ENCODE measurements at regions not wholly inside any gene's neighbourhood (a gene's known extent, or its start where the extent isn't known, plus 50 kb on each side); places are given as distances from the start of the nearest gene placed in this dataset.
"Not testable (repeated sequence)": the region's sequence is repeated elsewhere in the genome, so short reads cannot be mapped to it uniquely, and the experiment has no call there.

- in situ Hi-C loops (cut with MboI; ENCODE audit: low sequenced_read_pairs in 4 of 4); DNase-seq; intact Hi-C loops (cut with DNase I; ENCODE audit: low total_unique reads); H3K36me3 ChIP-seq; H3K4me1 ChIP-seq; H3K4me3 ChIP-seq; H3K9me3 ChIP-seq; ATAC-seq; H3K27me3 ChIP-seq; H3K27ac ChIP-seq: not testable (repeated sequence)
These were observed 479.7 kb downstream of the RPIA start for GRCh38 chr2:89171174-89171519.

- H3K27me3 ChIP-seq; ATAC-seq; H3K36me3 ChIP-seq; DNase-seq; H3K27ac ChIP-seq; H3K9me3 ChIP-seq; intact Hi-C loops (cut with DNase I; ENCODE audit: low total_unique reads); in situ Hi-C loops (cut with MboI; ENCODE audit: low sequenced_read_pairs in 4 of 4); H3K4me3 ChIP-seq; H3K4me1 ChIP-seq: not testable (repeated sequence)
These were observed 485.5 kb downstream of the RPIA start for GRCh38 chr2:89177004-89177403.

- intact Hi-C loops (cut with DNase I; ENCODE audit: low total_unique reads); ATAC-seq; H3K27ac ChIP-seq; in situ Hi-C loops (cut with MboI; ENCODE audit: low sequenced_read_pairs in 4 of 4); H3K4me3 ChIP-seq; H3K4me1 ChIP-seq; H3K27me3 ChIP-seq; DNase-seq; H3K9me3 ChIP-seq; H3K36me3 ChIP-seq: not testable (repeated sequence)
These were observed 490.7 kb downstream of the RPIA start for GRCh38 chr2:89182221-89182620.

GRCh38 chr2:89184746-89185145 is 493.3 kb downstream of the RPIA start:
- H3K9me3 ChIP-seq; in situ Hi-C loops (cut with MboI; ENCODE audit: low sequenced_read_pairs in 4 of 4); H3K27me3 ChIP-seq; DNase-seq; H3K4me3 ChIP-seq; H3K4me1 ChIP-seq; ATAC-seq; H3K27ac ChIP-seq; intact Hi-C loops (cut with DNase I; ENCODE audit: low total_unique reads); H3K36me3 ChIP-seq: not testable (repeated sequence)

- H3K27ac ChIP-seq; H3K36me3 ChIP-seq; H3K4me1 ChIP-seq; H3K27me3 ChIP-seq; H3K4me3 ChIP-seq; H3K9me3 ChIP-seq; DNase-seq; intact Hi-C loops (cut with DNase I; ENCODE audit: low total_unique reads); ATAC-seq; in situ Hi-C loops (cut with MboI; ENCODE audit: low sequenced_read_pairs in 4 of 4): not testable (repeated sequence)
These were observed 504.3 kb downstream of the RPIA start for GRCh38 chr2:89195636-89196251.

- in situ Hi-C loops (cut with MboI; ENCODE audit: low sequenced_read_pairs in 4 of 4); H3K27me3 ChIP-seq; intact Hi-C loops (cut with DNase I; ENCODE audit: low total_unique reads); DNase-seq; H3K36me3 ChIP-seq; H3K27ac ChIP-seq; H3K9me3 ChIP-seq; H3K4me3 ChIP-seq; ATAC-seq; H3K4me1 ChIP-seq: not testable (repeated sequence)
These were observed 505.2 kb downstream of the RPIA start for GRCh38 chr2:89196719-89197118.

- H3K4me1 ChIP-seq; intact Hi-C loops (cut with DNase I; ENCODE audit: low total_unique reads); H3K27ac ChIP-seq; H3K27me3 ChIP-seq; H3K36me3 ChIP-seq; DNase-seq; in situ Hi-C loops (cut with MboI; ENCODE audit: low sequenced_read_pairs in 4 of 4); H3K9me3 ChIP-seq; ATAC-seq; H3K4me3 ChIP-seq: not testable (repeated sequence)
These were observed 506.6 kb downstream of the RPIA start for GRCh38 chr2:89198026-89198425.

- H3K27ac ChIP-seq; H3K4me1 ChIP-seq; H3K27me3 ChIP-seq; in situ Hi-C loops (cut with MboI; ENCODE audit: low sequenced_read_pairs in 4 of 4); DNase-seq; intact Hi-C loops (cut with DNase I; ENCODE audit: low total_unique reads); H3K4me3 ChIP-seq; H3K36me3 ChIP-seq; ATAC-seq; H3K9me3 ChIP-seq: not testable (repeated sequence)
These were observed 508.2 kb downstream of the RPIA start for GRCh38 chr2:89199453-89200246.

- H3K27me3 ChIP-seq; intact Hi-C loops (cut with DNase I; ENCODE audit: low total_unique reads); DNase-seq; ATAC-seq; H3K9me3 ChIP-seq; in situ Hi-C loops (cut with MboI; ENCODE audit: low sequenced_read_pairs in 4 of 4); H3K36me3 ChIP-seq; H3K27ac ChIP-seq; H3K4me1 ChIP-seq; H3K4me3 ChIP-seq: not testable (repeated sequence)
These were observed 508.7 kb downstream of the RPIA start for GRCh38 chr2:89200247-89200527.

- ATAC-seq; intact Hi-C loops (cut with DNase I; ENCODE audit: low total_unique reads); H3K9me3 ChIP-seq; H3K36me3 ChIP-seq; H3K27ac ChIP-seq; H3K4me1 ChIP-seq; in situ Hi-C loops (cut with MboI; ENCODE audit: low sequenced_read_pairs in 4 of 4); H3K27me3 ChIP-seq; DNase-seq; H3K4me3 ChIP-seq: not testable (repeated sequence)
These were observed 511.0 kb downstream of the RPIA start for GRCh38 chr2:89202518-89202917.

- ATAC-seq; H3K9me3 ChIP-seq; intact Hi-C loops (cut with DNase I; ENCODE audit: low total_unique reads); DNase-seq; H3K4me1 ChIP-seq; H3K27ac ChIP-seq; H3K36me3 ChIP-seq; H3K4me3 ChIP-seq; in situ Hi-C loops (cut with MboI; ENCODE audit: low sequenced_read_pairs in 4 of 4); H3K27me3 ChIP-seq: not testable (repeated sequence)
These were observed 513.7 kb downstream of the RPIA start for GRCh38 chr2:89205153-89205552.

- in situ Hi-C loops (cut with MboI; ENCODE audit: low sequenced_read_pairs in 4 of 4); H3K9me3 ChIP-seq; H3K4me3 ChIP-seq; H3K4me1 ChIP-seq; H3K27me3 ChIP-seq; H3K36me3 ChIP-seq; intact Hi-C loops (cut with DNase I; ENCODE audit: low total_unique reads); DNase-seq; H3K27ac ChIP-seq: not testable (repeated sequence)
- ATAC-seq: peak in 1 of 2 donors; percentile 60
These were observed 516.9 kb downstream of the RPIA start for GRCh38 chr2:89208144-89208932.

Measured in gastrocnemius medialis (tissue), 4 donors.